EH (cell line): ENCODE measurements at regions not wholly inside any gene's neighbourhood (a gene's known extent, or its start where the extent isn't known, plus 50 kb on each side); places are given as distances from the start of the nearest gene placed in this dataset.
"Not testable (repeated sequence)": the region's sequence is repeated elsewhere in the genome, so short reads cannot be mapped to it uniquely, and the experiment has no call there.

ENCODE experiments used
- DNase-seq: peaks from one replicate; pipeline ENCODE4 v3.0.0-alpha.2; 2015; ENCODE audit warnings: low read depth

DNA sequence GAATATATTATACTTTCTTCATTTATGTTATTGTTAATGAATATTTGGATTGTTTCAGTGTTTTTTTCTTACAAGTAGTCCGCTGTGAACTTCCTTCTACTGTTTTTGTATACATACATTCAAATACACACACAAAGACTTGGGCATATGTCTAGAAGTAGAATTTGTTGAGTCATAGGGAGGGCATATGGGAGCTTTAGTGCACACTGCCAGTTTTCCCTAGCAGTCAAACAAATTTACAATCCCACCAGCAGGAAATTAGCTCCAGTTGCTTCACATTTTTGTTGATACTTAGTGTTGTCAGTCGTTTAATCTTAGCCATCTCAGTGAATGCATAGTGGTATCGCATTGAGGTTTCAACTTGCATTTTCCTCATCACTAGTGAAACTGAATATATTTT is 492.3 kb downstream of the DIPK2A start:
- no peak for DNase-seq

DNA sequence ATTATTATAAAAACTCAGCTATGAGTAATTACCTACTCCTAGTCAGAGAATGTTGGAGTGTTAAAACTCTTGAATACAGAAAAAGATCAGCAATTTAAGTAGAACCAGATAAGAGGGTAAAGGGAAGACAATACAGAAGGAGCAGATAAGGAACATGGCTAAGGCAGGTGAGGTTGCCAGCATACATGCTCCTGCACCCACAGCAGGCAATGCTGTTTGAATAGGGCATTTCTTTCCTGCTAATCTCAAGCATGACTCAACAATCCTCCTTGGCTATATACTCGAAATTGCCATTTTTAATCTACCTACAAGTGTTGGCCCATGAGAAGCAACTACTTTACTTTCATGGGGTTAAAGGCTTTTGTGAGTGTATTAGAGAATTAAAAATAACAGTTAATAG is 494.5 kb downstream of the DIPK2A start:
- no peak for DNase-seq

DNA sequence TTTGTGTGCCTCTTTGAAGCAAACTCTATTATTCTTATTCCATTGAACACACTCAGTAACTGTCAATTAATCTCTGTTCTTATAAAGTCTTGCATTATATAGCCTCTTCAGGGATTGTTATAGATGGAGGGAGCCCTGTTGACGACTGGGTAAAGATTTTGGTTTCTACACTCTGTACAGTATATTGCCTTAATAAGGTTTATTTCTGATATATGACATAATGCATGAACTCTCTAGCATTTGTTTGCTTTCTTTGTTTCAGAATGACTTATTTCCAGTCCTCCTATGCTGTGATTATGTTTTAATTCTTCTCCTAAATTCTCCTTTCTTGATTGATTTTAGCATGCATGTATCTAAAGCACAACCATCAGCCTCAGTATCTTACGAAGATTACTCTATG is 494.9 kb downstream of the DIPK2A start:
- DNase-seq: no peak

DNA sequence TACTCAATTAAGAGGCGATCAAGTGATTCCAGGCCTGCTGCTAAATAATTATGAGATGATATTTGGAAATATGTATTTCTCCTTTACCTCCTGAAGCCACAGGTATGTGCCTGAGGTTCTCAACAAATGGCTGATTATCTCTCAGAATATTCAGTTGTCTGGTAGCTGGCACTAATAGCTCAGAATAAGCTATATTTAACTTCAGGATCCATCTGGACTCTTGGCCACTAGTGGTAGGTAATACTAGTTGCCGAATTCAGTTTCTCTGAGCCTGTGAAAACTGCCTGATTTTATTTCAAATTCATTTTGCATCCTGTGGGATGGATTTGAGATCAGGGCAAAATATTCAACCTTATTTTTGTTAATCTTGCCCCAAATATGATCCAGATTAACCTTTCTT is 499.0 kb downstream of the DIPK2A start:
- DNase-seq: no peak

DNA sequence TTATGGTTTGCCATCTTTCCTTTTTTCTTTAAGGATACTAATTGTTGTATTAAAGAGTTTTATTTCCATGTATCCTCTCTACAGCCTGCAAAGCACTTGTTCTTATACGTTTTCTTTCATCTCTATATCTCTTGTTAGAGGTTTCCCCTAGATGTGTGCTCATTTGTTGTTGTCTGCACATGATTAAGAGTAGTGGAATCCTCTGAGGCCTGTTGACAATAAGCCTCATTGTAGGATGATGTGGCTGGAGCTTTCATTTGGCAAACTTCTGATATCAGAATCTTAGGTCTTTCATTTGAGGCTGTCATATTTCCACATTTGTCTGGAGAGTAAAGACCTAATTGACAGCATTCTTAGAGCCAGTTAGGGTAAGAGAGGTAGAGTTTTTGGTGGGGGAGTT is 506.0 kb downstream of the DIPK2A start:
- DNase-seq: no peak

DNA sequence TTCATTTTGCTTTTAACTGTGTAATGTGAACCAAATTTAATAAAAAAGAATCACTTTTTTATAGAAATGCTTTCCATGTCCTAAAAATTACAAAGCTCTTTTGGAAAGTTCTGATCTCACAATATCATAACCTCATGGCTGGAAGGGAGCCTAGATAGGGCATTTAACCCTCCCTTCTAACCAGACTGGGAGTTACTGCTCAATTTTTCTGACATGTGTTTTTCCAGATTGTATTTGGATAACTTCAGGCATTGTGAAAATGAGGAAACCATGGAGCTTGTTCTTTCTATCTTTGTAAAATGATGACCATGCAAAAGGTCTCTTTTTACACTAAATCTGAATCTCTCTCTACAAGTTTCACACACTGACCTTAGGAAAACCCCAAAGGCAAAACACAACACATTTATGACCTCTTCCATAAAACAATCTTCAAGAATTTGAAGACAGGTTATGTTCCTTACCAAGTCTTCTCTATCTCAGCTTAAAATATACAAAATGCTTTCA is 508.8 kb downstream of the DIPK2A start:
- DNase-seq: no peak

DNA sequence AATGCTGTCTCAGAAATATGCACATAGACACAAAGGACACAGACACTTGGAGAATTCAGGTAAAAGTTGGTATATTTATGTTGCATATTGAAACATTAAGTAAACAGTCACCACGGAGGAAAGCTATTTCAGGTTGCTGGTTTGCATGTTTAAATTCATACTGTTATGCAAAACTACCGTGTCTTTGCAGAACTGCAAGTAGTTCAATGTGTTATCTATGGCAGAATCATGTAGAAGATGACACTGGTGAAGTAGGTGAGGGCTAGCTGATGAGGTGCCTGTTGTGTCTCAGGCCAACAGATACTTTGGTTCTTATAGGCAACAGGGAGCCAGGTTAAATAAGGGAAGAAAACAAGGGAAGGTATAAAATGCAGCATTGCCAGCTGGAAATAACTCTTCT is 511.3 kb downstream of the DIPK2A start:
- no peak for DNase-seq

DNA sequence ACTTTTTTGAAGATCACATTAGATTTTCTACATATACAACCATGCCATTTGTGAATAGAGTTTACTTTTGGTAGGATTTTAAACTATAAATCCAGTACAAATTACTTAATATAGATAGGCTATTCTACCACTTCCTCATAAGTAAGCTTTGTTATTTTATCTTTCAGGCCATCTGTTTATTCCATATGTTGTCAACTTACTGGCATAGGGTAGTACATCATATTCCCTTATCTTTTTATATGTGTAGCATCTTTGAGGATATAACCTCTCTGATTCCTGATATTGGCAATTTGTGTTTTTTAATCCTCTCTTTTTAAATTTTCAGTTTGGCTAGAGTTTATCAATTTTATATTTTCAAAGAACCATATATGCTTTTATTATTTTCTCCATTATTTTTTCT is 515.4 kb downstream of the DIPK2A start:
- DNase-seq: no peak

DNA sequence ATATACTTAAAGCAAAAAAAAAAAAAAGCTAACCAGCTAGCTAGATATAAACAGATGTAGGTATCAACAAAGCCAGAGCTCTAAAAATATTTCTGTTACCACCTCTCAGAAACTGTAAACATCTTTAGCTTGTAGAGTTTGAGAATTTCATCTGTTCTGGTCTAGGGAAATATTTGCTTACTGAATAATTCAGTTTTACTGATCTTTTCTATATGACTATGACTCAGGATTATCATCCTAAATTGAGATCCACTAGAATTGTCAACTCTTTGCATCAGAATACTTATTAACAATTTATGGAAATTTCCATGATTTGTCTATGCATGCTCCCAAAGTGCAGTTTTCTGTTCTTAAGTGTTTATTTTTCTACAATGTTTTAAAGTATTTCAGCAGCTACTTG is 517.3 kb downstream of the DIPK2A start:
- DNase-seq: no peak

DNA sequence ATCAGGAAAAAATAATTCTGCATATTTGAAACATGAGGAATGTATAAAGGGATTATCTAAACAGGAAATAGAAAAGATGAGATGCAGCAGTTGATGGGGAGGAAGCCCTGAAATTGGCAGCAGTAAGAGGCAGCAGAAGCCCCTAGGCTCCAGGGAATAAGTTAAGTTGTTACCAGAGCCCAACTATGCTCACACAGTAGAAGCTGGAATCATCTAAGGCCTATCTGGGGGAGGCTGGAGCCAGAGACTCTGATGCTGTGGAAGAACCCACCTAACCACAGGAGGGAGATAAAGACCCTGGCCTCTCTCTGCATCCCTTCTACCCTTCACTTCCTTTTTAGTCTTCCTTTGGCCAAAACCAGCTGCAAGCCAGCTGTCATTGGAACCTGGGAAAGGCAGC is 519.7 kb downstream of the DIPK2A start:
- no peak for DNase-seq

DNA sequence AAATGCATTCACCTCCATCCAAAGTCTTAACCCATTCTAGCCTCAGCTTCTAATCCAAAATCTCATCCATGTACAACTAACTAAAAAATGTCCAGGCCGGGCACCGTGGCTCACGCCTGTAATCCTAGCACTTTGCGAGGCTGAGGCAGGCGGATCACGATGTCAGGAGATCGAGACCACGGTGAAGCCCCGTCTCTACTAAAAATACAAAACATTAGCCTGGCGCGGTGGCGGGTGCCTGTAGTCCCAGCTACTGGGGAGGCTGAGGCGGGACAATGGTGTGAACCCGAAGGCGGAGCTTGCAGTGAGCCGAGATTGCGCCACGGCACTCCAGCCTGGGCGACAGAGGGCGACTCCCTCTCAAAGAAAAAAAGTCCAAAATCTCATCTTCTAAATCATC is 523.0 kb downstream of the DIPK2A start:
- DNase-seq: not testable (repeated sequence)

DNA sequence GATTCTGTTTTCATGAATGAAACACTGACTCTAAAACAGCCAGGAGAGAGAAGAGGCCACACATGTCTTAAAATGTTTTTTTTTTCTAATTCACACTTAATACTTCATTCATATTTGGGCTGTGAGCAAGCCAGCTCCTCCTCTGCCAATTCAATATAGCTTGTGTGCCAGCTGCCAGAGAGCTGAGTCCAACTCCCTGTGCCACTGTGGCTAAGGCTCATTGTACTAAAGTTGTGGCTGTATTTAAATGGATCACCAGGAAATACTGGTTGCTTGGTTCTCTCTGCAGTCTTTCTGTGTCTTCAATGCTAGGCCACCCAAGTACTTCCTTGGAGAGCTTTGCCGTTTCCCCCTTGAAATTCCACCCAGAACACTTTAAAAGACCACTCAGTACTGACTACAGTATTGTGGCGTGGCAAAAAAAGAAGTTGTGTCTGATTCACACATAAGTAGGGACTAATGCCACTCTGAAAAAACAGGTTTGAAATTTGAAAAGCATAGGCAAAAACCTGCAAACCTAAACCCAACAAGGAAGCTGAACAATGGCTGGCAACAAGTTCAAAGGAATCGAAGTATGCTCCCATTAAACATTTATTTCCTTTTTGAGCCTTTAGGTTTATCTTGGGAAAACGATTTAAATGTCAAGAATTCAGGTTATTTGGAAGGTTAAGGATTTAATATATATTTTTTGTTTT is 524.7 kb downstream of the DIPK2A start:
- no peak for DNase-seq

DNA sequence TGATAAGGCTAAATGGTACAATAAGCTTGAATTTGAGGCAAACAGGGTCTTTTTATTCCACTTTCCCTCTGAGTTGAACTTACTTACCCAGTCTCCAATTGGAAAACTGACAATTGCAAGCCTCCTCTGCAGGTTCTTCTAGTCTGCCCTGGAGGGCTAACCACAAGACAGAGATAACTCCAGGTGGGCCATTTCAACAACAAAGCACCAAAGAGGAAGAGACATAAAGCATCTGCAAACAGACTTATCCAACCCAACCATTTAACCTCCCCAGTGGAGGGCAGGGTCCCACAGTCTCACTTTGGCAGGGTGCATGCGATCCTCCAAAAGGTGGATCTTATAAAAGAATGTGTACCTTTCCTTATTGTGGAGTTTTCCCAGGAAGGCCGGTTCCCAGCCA is 525.8 kb downstream of the DIPK2A start:
- DNase-seq: no peak

DNA sequence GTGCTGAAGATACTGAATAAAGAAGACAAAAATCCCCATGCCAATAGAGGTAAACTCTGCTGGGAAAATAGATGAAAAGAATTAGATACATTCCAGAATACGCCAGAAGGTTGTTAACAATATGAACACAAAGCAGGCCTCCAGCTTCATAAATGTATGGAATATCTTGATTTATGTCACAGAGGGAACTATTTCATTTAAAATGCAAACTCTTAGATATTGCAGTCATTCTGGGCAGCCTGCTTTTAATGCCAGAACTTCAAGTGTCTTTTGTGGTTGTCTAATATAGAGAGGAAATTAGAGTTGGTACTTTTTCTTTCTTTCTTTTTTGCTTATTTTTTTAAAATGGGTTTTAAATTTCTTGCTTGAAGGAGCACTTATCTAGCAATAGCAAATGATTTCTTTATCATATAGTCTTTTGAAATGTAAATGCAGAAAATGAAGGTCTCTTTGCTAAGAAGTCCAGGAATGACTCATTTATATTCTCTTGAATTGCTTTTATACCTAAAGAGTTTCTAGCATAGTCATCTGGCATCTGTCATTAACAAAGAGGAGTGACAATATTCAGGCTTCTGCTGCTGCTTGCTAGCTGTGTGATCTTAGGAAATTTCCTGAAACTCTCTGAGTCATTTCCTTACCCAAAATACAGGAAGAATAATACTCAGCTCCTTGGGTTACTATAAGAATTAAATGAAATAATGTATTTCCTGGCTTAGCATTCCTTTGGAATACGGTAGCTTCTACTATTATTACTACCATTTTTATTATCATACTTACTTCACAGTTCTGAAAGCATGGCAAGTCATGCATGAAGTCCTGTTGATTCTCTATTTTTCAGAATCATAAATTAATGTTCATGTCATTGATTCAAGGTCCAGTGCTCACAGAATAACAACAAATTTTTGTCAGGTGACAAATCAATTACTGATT is 527.6 kb downstream of the DIPK2A start:
- no peak for DNase-seq

DNA sequence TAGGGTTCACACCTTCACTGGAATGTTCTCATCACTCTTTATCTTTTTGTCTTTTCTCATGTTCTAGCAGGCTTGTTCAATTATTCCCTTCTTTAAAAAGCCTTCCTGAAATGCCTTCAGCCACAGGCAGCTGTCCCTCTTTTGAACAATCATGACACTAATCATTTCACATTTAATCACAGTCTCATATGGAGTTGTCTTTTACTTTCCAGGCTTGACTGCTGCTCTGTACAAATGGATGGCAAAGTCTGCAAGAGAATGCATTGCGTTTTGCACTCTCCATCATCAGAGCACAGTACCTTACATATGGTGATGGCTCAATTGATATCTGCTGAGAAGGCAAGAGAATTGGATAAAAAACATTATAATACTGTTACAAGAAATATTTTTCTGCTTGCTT is 529.8 kb downstream of the DIPK2A start:
- DNase-seq: no peak

DNA sequence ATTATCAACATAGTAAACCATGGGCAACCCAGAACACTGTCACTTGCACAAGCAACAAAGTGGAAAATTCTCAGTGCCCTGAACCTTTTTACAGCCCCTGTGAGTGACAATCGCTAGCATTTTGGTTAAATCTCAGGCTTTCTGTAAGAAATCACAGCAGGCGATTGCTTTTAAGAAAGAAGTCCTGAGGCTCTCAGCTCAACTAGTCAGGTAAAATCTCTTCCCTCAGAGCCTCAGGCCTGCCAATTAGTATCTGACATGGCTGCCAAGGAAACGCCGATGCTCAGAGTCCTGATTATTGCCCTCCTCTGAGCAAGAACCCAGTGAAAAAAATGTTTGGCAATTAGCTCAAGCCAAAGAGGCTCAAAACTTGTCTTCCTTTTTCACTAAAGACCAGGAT is 530.8 kb downstream of the DIPK2A start:
- DNase-seq: no peak

DNA sequence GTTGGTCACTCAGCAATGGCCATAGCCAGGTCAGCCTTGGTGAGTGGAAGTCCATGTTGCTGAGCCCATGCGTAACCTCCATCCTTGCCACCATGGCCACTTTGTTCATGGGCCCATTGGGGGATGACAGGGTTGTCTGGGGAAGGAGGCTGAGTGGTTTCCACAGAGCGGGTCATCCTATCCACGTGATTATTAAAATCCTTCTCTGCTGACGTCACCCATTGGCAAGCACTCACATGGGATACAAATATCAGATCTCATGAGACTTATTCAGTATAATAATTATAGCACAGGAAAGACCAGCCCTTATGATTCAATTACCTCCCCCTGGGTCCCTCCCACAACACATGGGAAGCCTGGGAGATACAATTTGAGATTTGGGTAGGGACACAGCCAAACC is 534.8 kb downstream of the DIPK2A start:
- DNase-seq: not testable (repeated sequence)

DNA sequence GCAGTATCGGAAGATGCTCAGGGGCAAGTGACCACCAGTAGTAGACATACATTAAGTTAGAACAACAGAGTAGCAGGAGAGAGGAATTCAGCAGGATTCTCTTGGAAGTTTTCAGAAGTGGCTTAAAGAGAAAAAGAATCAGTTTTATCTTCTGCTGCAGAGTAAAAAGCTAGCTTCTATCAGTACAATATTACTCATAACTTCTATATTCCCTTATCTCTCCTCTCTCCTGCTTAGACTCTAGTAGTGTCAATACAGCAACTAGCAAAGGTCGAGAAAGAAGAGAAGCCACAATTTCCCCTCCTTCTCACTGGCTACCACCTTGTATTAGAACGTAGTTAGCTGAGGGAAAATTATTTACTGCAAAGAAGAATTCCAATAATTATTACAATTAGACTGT is 539.7 kb downstream of the DIPK2A start:
- no peak for DNase-seq

DNA sequence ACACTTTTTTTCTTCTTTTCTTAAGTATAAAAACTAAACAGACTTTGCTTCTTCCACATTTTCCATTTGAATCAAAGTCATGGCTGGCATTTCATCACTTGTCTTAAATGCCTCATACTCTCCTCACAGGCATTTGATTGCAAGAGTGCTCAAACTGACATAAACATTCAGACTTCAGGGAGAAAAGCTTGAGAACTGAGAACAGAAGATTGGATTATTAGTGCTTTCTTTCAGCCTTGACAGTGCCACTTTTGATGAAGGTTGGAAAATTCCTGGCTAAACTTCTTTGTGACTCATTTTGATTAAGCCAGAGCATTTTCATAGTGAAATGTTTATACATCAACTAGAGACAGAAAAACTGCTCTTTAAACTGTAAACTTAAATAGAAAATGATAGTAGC is 544.4 kb downstream of the DIPK2A start:
- no peak for DNase-seq

DNA sequence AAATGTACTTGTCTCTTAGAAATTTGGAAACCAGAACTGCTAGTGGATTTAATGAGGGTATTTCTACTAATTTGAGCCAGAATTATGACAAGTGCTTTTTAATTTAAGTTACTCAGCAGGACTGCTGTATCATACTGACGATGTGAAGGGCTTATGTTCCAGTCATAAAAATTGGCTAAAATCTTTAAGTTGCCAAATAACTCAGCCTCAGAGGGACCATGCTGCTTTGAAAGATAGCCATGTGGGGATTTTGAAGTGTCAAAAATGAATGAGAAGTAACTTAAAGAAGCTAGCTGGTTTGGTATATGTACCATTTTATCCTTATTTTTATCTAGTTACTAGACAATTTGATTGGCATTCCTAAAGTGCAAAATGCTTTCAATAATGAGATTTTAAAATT is 545.0 kb downstream of the DIPK2A start:
- no peak for DNase-seq

DNA sequence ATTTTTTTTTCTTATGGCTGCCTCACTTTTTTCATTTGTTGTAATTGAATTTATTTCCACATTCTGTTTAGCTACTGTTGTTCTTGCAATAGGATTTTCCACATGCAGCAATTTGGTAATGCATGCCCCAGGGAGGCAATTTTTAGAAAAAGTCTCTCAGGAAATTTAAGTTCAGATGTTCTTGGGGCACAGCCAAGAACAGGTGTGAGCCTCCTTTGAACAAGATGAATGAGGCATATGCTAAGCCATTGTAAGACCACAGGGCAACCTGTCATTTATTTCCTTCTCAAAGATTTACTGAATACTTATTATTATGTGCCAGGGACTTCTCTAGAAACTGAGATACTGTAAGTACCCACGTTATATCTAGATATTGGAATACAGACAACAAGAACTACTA is 549.5 kb downstream of the DIPK2A start:
- no peak for DNase-seq

DNA sequence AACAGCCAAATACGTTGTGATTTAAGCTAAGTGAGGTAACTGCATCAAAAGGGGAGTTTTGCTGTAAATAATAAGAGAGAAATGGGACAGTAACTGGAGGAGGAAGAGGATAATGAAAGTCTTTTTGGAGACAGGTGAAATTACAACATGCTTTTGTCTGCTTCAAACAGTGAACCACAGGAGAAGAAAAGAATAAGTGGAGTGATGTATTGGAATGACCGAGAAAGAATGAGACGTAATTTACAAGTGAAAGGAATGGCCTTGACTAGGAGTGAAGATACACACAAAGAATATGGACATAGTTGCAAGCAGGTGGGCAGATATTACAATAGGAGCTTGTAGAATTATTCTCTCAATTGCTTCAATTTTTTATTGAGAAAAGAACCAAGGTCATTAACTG is 550.8 kb downstream of the DIPK2A start:
- no peak for DNase-seq

DNA sequence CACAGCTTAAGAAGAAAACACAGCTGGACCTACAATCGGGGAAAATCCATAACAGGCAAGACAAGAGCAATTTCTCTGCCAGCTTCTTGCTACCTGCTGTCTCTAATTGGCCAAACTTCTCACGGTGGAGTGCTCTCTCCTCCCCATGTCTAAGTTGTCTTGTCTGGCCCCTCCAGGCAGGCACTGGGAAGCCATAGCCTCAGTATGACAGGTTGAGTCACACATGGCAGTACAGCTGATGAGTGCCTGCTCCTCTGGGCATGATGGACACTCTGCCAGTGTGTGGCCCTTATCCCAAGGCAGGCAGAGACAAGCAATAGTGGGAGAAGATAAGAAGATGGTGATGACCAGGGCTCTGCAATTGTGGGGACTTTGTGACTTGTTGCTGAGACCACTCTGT is 551.8 kb downstream of the DIPK2A start:
- no peak for DNase-seq
